ENCODE measurements at regions not wholly inside any gene's neighbourhood (a gene's known extent, or its start where the extent isn't known, plus 50 kb on each side); places are given as distances from the start of the nearest gene placed in this dataset.

- TF ChIP-seq, protein P1, sequence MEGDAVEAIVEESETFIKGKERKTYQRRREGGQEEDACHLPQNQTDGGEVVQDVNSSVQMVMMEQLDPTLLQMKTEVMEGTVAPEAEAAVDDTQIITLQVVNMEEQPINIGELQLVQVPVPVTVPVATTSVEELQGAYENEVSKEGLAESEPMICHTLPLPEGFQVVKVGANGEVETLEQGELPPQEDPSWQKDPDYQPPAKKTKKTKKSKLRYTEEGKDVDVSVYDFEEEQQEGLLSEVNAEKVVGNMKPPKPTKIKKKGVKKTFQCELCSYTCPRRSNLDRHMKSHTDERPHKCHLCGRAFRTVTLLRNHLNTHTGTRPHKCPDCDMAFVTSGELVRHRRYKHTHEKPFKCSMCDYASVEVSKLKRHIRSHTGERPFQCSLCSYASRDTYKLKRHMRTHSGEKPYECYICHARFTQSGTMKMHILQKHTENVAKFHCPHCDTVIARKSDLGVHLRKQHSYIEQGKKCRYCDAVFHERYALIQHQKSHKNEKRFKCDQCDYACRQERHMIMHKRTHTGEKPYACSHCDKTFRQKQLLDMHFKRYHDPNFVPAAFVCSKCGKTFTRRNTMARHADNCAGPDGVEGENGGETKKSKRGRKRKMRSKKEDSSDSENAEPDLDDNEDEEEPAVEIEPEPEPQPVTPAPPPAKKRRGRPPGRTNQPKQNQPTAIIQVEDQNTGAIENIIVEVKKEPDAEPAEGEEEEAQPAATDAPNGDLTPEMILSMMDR (IDR thresholded peaks at IDR 0.05) = no peak
- no peak for TF ChIP-seq POLR2A (IDR thresholded peaks at IDR 0.05)
- TF ChIP-seq POLR2AphosphoS5 (IDR thresholded peaks at IDR 0.05; ENCODE audit: insufficient read depth in 1 of 2, low read depth in 1 of 2) = no peak
Observed at GRCh38 chr2:238654479-238655197, 193.2 kb upstream of the TWIST2 start.

All from vagina (tissue), 2 donors.